HCT116 (cell line): ENCODE measurements at regions not wholly inside any gene's neighbourhood (a gene's known extent, or its start where the extent isn't known, plus 50 kb on each side); places are given as distances from the start of the nearest gene placed in this dataset.

Experiments used
- ATAC-seq: fragments of 200-7000 bp; cut with Tn5 transposase; 2 replicates; pipeline ENCODE4 v1.9.1; 2020; ENCODE audit warnings: mild to moderate bottlenecking, moderate library complexity
- BruUV-seq: library from RNA; stranded (reverse); fragments of 400-500 nt; replicated peaks from 2 replicates; lab custom pipeline; 2021; lab: Mats Ljungman, UMichigan
- CTCF ChIA-PET: fragments of 300-600 bp; sonication (Branson Sonifier 250); formaldehyde crosslinking; loops from one replicate; lab custom pipeline; 2021; ENCODE audit warnings: antibody characterized with exemption; lab: Charles Lee
- POLR2A ChIA-PET: fragments of 300-600, 350-600 bp; sonication (Branson Sonifier 250); formaldehyde crosslinking; loops from one replicate; lab custom pipeline; 2021; ENCODE audit warnings: antibody characterized with exemption; lab: Charles Lee
- RAD21 ChIA-PET, 2 experiments: fragments of 300-600 bp; sonication (Branson Sonifier 250); formaldehyde crosslinking; loops; one replicate each; lab custom pipeline; 2023; ENCODE audit warnings: low total read pairs in 2 of 2; ENCODE audit not compliant: uncharacterized antibody in 2 of 2, unreplicated experiment in 2 of 2, low non-redundant PET in 1 of 2; lab: Charles Lee
- DNase-seq: peaks from one replicate; pipeline ENCODE4 v3.0.0-alpha.2; 2010; ENCODE audit warnings: low read depth, low spot score
- H2AFZ ChIP-seq: fragments of 200-600 bp; shearing (Covaris generic), sonication (generic); 2 replicates; pipeline ENCODE4 v1.6.1; 2017; ENCODE audit warnings: low read depth, mixed run types, mixed read lengths, antibody characterized with exemption, low read length; ENCODE audit not compliant: poor library complexity, severe bottlenecking
- H3K27ac ChIP-seq: 2 replicates; pipeline ENCODE4 v1.5.1; 2012; ENCODE audit warnings: low read depth, low read length
- H3K27me3 ChIP-seq: fragments of 200-600 bp; sonication (generic); 2 replicates; pipeline ENCODE4 v1.6.1; 2016; ENCODE audit warnings: mixed run types, low read length, mixed read lengths; ENCODE audit not compliant: insufficient read depth
- H3K36me3 ChIP-seq, 2 experiments: fragments of 200-500 bp in 1 of 2; fragments of 200-600 bp in 1 of 2; sonication (Bioruptor generic) in 1 of 2; sonication (generic) in 1 of 2; 2 replicates each; pipeline versions ENCODE4 v1.5.1 to v1.6.1; 2014 to 2016; ENCODE audit warnings: low read length in 2 of 2, inconsistent platforms in 1 of 2, mixed read lengths in 1 of 2, mixed run types in 1 of 2; ENCODE audit not compliant: insufficient read depth in 2 of 2, control insufficient read depth in 1 of 2
- H3K4me1 ChIP-seq, 2 experiments: fragments of 200-600 bp in 1 of 2; sonication (generic) in 1 of 2; 2 replicates each; pipeline versions ENCODE4 v1.5.1 to v1.6.1; 2012 to 2017; ENCODE audit warnings: low read length in 2 of 2, inconsistent platforms in 1 of 2, mild to moderate bottlenecking in 1 of 2, mixed read lengths in 1 of 2, mixed run types in 1 of 2, moderate library complexity in 1 of 2; ENCODE audit not compliant: insufficient read depth in 2 of 2, control insufficient read depth in 1 of 2
- H3K4me2 ChIP-seq: fragments of 200-600 bp; sonication (generic); 2 replicates; pipeline ENCODE4 v1.6.1; 2017; ENCODE audit warnings: mixed run types, low read length, mixed read lengths
- H3K4me3 ChIP-seq, 2 experiments: fragments of 200-600 bp in 1 of 2; sonication (generic) in 1 of 2; replicated peaks in 1 of 2; 2 replicates each; pipeline ENCODE4 v1.5.1; 2011 to 2016; ENCODE audit warnings: low read length in 2 of 2, control low read depth in 1 of 2, low read depth in 1 of 2, mild to moderate bottlenecking in 1 of 2, mixed read lengths in 1 of 2, mixed run types in 1 of 2
- H3K79me2 ChIP-seq: fragments of 200-600 bp; sonication (generic); 2 replicates; pipeline ENCODE4 v1.6.1; 2017; ENCODE audit warnings: mild to moderate bottlenecking, mixed run types, low read length, moderate library complexity, mixed read lengths; ENCODE audit not compliant: insufficient read depth
- H3K9ac ChIP-seq: fragments of 200-600 bp; sonication (generic); 2 replicates; pipeline ENCODE4 v1.6.1; 2016; ENCODE audit warnings: low read length, mixed read lengths
- H3K9me2 ChIP-seq: fragments of 200-600 bp; sonication (generic), shearing (Covaris generic); 2 replicates; pipeline ENCODE4 v1.6.1; 2017; ENCODE audit warnings: mixed run types, mild to moderate bottlenecking, moderate library complexity; ENCODE audit not compliant: insufficient read depth
- H3K9me3 ChIP-seq, 2 experiments: fragments of 200-500 bp in 1 of 2; fragments of 200-600 bp in 1 of 2; sonication (Bioruptor generic) in 1 of 2; sonication (generic) in 1 of 2; 2 replicates each; pipeline ENCODE4 v1.6.1; 2014 to 2017; ENCODE audit warnings: low read length in 2 of 2, mixed read lengths in 2 of 2, inconsistent platforms in 1 of 2, low read depth in 1 of 2, mild to moderate bottlenecking in 1 of 2, mixed run types in 1 of 2, moderate library complexity in 1 of 2; ENCODE audit not compliant: control insufficient read depth in 1 of 2, insufficient read depth in 1 of 2
- H4K20me1 ChIP-seq: fragments of 200-600 bp; sonication (generic), shearing (Covaris generic); 2 replicates; pipeline ENCODE4 v1.6.1; 2017; ENCODE audit warnings: mixed run types, mild to moderate bottlenecking, moderate library complexity; ENCODE audit not compliant: insufficient read depth
- ATF3 ChIP-seq: IDR thresholded peaks from 2 replicates; pipeline ENCODE4 v1.6.1; 2012
- CEBPB ChIP-seq: IDR thresholded peaks from 2 replicates; pipeline ENCODE4 v1.6.1; 2012; ENCODE audit warnings: low read depth
- EGR1 ChIP-seq: IDR thresholded peaks from 2 replicates; pipeline ENCODE4 v1.6.1; 2012; ENCODE audit warnings: low read depth
- FOSL1 ChIP-seq: IDR thresholded peaks from 2 replicates; pipeline ENCODE4 v1.6.1; 2012; ENCODE audit warnings: low read depth
- POLR2AphosphoS5 ChIP-seq: IDR thresholded peaks from 2 replicates; pipeline ENCODE4 v1.6.1; 2011; ENCODE audit warnings: mild to moderate bottlenecking, low read depth, low read length, moderate library complexity
- RAD21 ChIP-seq: IDR thresholded peaks from 2 replicates; pipeline ENCODE4 v1.6.1; 2012; ENCODE audit warnings: low read depth, mild to moderate bottlenecking
- SRF ChIP-seq: IDR thresholded peaks from 2 replicates; pipeline ENCODE4 v1.6.1; 2012; ENCODE audit warnings: low read depth
- TCF7L2 ChIP-seq: IDR thresholded peaks from 2 replicates; pipeline ENCODE4 v1.7.0; 2011; ENCODE audit warnings: borderline replicate concordance, inconsistent platforms; ENCODE audit not compliant: insufficient read depth, insufficient read length; ENCODE audit errors: extremely low read depth
- intact Hi-C: fragments of 100-400 bp; cut with micrococcal nuclease; formaldehyde crosslinking; loops from 2 replicates; pipeline ENCODE4 v1.10.0; 2022
- TF ChIP-seq, protein P1 (sequence below): IDR thresholded peaks from 2 replicates; pipeline ENCODE4 v1.6.1; 2012; ENCODE audit warnings: low read depth
- TF ChIP-seq, protein P2 (sequence below), 3 experiments: fragments of 200-600 bp in 1 of 3; sonication (generic) in 1 of 3; IDR thresholded peaks in 2 of 3; conservative IDR thresholded peaks in 1 of 3; 2 replicates each; pipeline ENCODE4 v1.5.1; 2012 to 2017; ENCODE audit warnings: low read depth in 2 of 3, low read length in 2 of 3, antibody characterized with exemption in 1 of 3, borderline replicate concordance in 1 of 3, control low read depth in 1 of 3, mild to moderate bottlenecking in 1 of 3, mixed read lengths in 1 of 3, mixed run types in 1 of 3, moderate library complexity in 1 of 3; ENCODE audit not compliant: insufficient read depth in 1 of 3

DNA sequence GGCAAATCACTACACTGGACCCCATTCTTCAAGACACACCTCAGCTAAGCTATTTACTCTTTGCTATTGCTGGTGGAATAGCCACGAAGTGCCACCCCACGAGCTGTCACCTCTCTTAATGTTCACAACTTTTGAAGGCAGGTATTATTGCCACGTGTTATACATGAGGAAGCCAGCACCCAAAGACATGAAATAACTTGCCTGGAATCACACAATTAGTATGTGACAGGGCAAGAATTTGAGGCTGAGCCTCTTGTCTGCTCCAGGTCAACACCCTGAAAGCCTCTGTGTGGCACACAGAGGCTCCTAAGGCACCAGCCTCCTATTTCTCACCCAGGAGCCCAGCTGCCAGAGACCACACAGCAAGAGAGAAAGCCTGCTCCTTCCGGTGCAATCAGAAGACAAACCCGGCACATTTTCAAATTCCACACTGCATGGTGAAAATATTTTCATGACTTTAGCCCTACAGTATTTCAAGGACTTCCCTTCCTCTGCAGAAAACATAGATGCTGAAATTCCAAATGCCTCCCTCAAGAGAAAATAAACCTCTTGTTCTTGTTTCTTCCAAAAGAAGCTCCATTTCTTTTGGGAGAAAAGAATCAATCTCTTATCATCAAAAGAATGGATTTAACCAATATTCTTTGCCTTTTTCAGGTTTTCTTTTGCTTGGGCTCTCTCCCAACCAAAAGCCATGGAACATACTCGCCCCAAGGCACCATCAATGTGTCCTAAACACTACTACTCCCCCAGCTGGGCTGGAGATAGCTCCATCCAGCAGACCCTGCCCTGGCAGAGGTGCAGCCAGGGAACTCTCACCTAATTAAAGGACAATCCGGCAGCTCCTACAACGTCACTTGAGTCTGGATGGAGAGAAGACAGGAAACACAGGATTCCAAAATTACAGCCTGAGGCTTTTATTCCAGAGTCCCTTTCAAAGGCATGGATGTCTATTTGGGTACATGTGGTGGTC is 84.7 kb upstream of the THBS1 start:
- no peak for ATAC-seq
- H3K4me1 ChIP-seq = no peaks in the 10 kb centered on the region
- no peak overlapping the region for H3K4me2 ChIP-seq
- RAD21 ChIA-PET = no interaction called here
- POLR2A ChIA-PET = no interaction called here
- intact Hi-C loops = no loop called here
- no peaks in the 10 kb centered on the region for H3K9me2 ChIP-seq
- H3K27ac ChIP-seq = no peak overlapping the region
- H3K27me3 ChIP-seq = 0 out of 2 replicates have a peak, but pooled peaks cover 3% of the 10 kb centered on the region
- no peaks in the 10 kb centered on the region for H4K20me1 ChIP-seq
- no peak overlapping the region for H2AFZ ChIP-seq
- BruUV-seq = no TSS peak
- no peak for TF ChIP-seq ATF3
- TF ChIP-seq, protein P1, sequence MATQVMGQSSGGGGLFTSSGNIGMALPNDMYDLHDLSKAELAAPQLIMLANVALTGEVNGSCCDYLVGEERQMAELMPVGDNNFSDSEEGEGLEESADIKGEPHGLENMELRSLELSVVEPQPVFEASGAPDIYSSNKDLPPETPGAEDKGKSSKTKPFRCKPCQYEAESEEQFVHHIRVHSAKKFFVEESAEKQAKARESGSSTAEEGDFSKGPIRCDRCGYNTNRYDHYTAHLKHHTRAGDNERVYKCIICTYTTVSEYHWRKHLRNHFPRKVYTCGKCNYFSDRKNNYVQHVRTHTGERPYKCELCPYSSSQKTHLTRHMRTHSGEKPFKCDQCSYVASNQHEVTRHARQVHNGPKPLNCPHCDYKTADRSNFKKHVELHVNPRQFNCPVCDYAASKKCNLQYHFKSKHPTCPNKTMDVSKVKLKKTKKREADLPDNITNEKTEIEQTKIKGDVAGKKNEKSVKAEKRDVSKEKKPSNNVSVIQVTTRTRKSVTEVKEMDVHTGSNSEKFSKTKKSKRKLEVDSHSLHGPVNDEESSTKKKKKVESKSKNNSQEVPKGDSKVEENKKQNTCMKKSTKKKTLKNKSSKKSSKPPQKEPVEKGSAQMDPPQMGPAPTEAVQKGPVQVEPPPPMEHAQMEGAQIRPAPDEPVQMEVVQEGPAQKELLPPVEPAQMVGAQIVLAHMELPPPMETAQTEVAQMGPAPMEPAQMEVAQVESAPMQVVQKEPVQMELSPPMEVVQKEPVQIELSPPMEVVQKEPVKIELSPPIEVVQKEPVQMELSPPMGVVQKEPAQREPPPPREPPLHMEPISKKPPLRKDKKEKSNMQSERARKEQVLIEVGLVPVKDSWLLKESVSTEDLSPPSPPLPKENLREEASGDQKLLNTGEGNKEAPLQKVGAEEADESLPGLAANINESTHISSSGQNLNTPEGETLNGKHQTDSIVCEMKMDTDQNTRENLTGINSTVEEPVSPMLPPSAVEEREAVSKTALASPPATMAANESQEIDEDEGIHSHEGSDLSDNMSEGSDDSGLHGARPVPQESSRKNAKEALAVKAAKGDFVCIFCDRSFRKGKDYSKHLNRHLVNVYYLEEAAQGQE = no peak
- TF ChIP-seq RAD21 = no peak
- no peak for TF ChIP-seq EGR1
- no peak for TF ChIP-seq SRF
- TF ChIP-seq CEBPB = no peak
- no peak for TF ChIP-seq POLR2AphosphoS5
- no peak for TF ChIP-seq TCF7L2
- no peak for TF ChIP-seq FOSL1
- TF ChIP-seq, protein P2, sequence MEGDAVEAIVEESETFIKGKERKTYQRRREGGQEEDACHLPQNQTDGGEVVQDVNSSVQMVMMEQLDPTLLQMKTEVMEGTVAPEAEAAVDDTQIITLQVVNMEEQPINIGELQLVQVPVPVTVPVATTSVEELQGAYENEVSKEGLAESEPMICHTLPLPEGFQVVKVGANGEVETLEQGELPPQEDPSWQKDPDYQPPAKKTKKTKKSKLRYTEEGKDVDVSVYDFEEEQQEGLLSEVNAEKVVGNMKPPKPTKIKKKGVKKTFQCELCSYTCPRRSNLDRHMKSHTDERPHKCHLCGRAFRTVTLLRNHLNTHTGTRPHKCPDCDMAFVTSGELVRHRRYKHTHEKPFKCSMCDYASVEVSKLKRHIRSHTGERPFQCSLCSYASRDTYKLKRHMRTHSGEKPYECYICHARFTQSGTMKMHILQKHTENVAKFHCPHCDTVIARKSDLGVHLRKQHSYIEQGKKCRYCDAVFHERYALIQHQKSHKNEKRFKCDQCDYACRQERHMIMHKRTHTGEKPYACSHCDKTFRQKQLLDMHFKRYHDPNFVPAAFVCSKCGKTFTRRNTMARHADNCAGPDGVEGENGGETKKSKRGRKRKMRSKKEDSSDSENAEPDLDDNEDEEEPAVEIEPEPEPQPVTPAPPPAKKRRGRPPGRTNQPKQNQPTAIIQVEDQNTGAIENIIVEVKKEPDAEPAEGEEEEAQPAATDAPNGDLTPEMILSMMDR (IDR thresholded peaks at IDR 0.05 in 2 of 3, conservative IDR thresholded peaks at IDR 0.05 in 1 of 3; ENCODE audit: borderline replicate concordance in 1 of 3, insufficient read depth in 1 of 3, low read depth in 2 of 3, low read length in 2 of 3) = no peak
- TF ChIP-seq, all 23 proteins: peak for 0
- Histone ChIP-seq H3K9ac (no peak overlapping the region), H3K4me3 (no peak overlapping the region), H3K36me3 (no peaks in the 10 kb centered on the region), H3K79me2 (no peaks in the 10 kb centered on the region), H3K9me3 (no peaks in the 10 kb centered on the region)
- CTCF ChIA-PET = interaction anchor here (1.3 kb wide), 1 partner anchor 84 kb away, joined by 3 read pairs; no protein-coding TSS in a partner anchor
- no peak for DNase-seq
